Neural progenitor cell (in vitro differentiated cells): ENCODE measurements at regions not wholly inside any gene's neighbourhood (a gene's known extent, or its start where the extent isn't known, plus 50 kb on each side); places are given as distances from the start of the nearest gene placed in this dataset.

Experiments
- DNase-seq: peaks from one replicate; pipeline ENCODE4 v3.0.0-alpha.2; 2016; ENCODE audit warnings: low spot score
- H2AFZ ChIP-seq: fragments of 200-600 bp; sonication (generic); replicated peaks from 2 replicates; pipeline ENCODE4 v1.6.1; 2016; ENCODE audit warnings: antibody characterized with exemption
- H3F3A ChIP-seq: fragments of 200-600 bp; sonication (generic); 2 replicates; pipeline ENCODE4 v1.6.1; 2016; ENCODE audit warnings: antibody characterized with exemption, low read depth
- H3K27ac ChIP-seq: fragments of 200-600 bp; sonication (generic); 2 replicates; pipeline ENCODE4 v1.5.1; 2016; ENCODE audit warnings: mild to moderate bottlenecking
- H3K27me3 ChIP-seq: fragments of 200-600 bp; sonication (generic); 2 replicates; pipeline ENCODE4 v1.6.1; 2016; ENCODE audit warnings: mild to moderate bottlenecking, moderate library complexity
- H3K36me3 ChIP-seq: fragments of 200-600 bp; sonication (generic); 2 replicates; pipeline ENCODE4 v1.5.1; 2016
- H3K4me1 ChIP-seq: fragments of 200-600 bp; sonication (generic); 2 replicates; pipeline ENCODE4 v1.6.1; 2016; ENCODE audit warnings: mixed run types
- H3K4me2 ChIP-seq: fragments of 200-600 bp; sonication (generic); 2 replicates; pipeline ENCODE4 v1.6.1; 2016
- H3K4me3 ChIP-seq: fragments of 200-600 bp; sonication (generic); 2 replicates; pipeline ENCODE4 v1.5.1; 2016
- H3K79me2 ChIP-seq: fragments of 200-600 bp; sonication (generic); 2 replicates; pipeline ENCODE4 v1.6.1; 2016; ENCODE audit warnings: low read depth
- H3K9ac ChIP-seq: fragments of 200-600 bp; sonication (generic); 2 replicates; pipeline ENCODE4 v1.6.1; 2016
- H3K9me3 ChIP-seq: fragments of 200-600 bp; sonication (generic); 2 replicates; pipeline ENCODE4 v1.5.1; 2016; ENCODE audit warnings: low read depth
- H4K20me1 ChIP-seq: fragments of 200-600 bp; sonication (generic); 2 replicates; pipeline ENCODE4 v1.6.1; 2016; ENCODE audit warnings: low read depth
- H3K27ac Mint-ChIP-seq: 3 replicates; pipeline ENCODE4 v1.8.0; 2021; ENCODE audit warnings: mixed read lengths
- H3K27me3 Mint-ChIP-seq: 2 replicates; pipeline ENCODE4 v1.8.0; 2022; ENCODE audit warnings: low read depth, mild to moderate bottlenecking, inconsistent platforms, moderate library complexity, mixed read lengths; ENCODE audit not compliant: insufficient read depth
- H3K36me3 Mint-ChIP-seq: 3 replicates; pipeline ENCODE4 v1.8.0; 2021; ENCODE audit warnings: mixed read lengths
- H3K4me1 Mint-ChIP-seq: 3 replicates; pipeline ENCODE4 v1.8.0; 2021; ENCODE audit warnings: mixed read lengths
- H3K4me3 Mint-ChIP-seq: 3 replicates; pipeline ENCODE4 v1.8.0; 2021; ENCODE audit warnings: mild to moderate bottlenecking, moderate library complexity, mixed read lengths
- H3K9me3 Mint-ChIP-seq: 3 replicates; pipeline ENCODE4 v1.8.0; 2020; ENCODE audit warnings: mixed read lengths
- EZH2 ChIP-seq: fragments of 200-600 bp; sonication (generic); IDR thresholded peaks from 2 replicates; pipeline ENCODE4 v1.6.1; 2017; ENCODE audit warnings: antibody characterized with exemption, mild to moderate bottlenecking, moderate library complexity
- EZH2phosphoT487 ChIP-seq: fragments of 200-600 bp; sonication (generic); IDR thresholded peaks from 2 replicates; pipeline ENCODE4 v1.6.1; 2017; ENCODE audit warnings: antibody characterized with exemption
- TF ChIP-seq, protein P1 (sequence below): fragments of 200-600 bp; sonication (generic); IDR thresholded peaks from 2 replicates; pipeline ENCODE4 v1.5.1; 2017; ENCODE audit warnings: antibody characterized with exemption, mild to moderate bottlenecking

GRCh38 chr11:20311444-20311843, 52.1 kb upstream of the HTATIP2 start:
- H4K20me1 ChIP-seq, result no peaks in the 10 kb centered on the region
- no peaks in the 10 kb centered on the region for H3K79me2 ChIP-seq
- no peak for DNase-seq
- Mint-ChIP-seq H3K36me3 (no peaks in the 10 kb centered on the region), H3K4me3 (no peak overlapping the region), H3K9me3 (no peaks in the 10 kb centered on the region), H3K27me3 (peaks cover 21% of the 10 kb centered on the region), H3K4me1 (peaks cover 17% of the 10 kb centered on the region), H3K27ac (no peak overlapping the region)
- H3K27ac ChIP-seq, result peak overlapping the region; percentile 9
- TF ChIP-seq EZH2, result no peak
- TF ChIP-seq, protein P1, sequence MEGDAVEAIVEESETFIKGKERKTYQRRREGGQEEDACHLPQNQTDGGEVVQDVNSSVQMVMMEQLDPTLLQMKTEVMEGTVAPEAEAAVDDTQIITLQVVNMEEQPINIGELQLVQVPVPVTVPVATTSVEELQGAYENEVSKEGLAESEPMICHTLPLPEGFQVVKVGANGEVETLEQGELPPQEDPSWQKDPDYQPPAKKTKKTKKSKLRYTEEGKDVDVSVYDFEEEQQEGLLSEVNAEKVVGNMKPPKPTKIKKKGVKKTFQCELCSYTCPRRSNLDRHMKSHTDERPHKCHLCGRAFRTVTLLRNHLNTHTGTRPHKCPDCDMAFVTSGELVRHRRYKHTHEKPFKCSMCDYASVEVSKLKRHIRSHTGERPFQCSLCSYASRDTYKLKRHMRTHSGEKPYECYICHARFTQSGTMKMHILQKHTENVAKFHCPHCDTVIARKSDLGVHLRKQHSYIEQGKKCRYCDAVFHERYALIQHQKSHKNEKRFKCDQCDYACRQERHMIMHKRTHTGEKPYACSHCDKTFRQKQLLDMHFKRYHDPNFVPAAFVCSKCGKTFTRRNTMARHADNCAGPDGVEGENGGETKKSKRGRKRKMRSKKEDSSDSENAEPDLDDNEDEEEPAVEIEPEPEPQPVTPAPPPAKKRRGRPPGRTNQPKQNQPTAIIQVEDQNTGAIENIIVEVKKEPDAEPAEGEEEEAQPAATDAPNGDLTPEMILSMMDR, result peak; percentile 3
- peaks cover 52% of the 10 kb centered on the region for H3F3A ChIP-seq
- H3K9me3 ChIP-seq, result no peaks in the 10 kb centered on the region
- no peak overlapping the region for H2AFZ ChIP-seq
- H3K27me3 ChIP-seq, result no peaks in the 10 kb centered on the region
- H3K4me1 ChIP-seq, result peaks cover 55% of the 10 kb centered on the region
- peak overlapping the region; percentile 58 for H3K4me2 ChIP-seq
- H3K36me3 ChIP-seq, result no peaks in the 10 kb centered on the region
- no peak overlapping the region for H3K9ac ChIP-seq
- H3K4me3 ChIP-seq, result no peak overlapping the region

DNA sequence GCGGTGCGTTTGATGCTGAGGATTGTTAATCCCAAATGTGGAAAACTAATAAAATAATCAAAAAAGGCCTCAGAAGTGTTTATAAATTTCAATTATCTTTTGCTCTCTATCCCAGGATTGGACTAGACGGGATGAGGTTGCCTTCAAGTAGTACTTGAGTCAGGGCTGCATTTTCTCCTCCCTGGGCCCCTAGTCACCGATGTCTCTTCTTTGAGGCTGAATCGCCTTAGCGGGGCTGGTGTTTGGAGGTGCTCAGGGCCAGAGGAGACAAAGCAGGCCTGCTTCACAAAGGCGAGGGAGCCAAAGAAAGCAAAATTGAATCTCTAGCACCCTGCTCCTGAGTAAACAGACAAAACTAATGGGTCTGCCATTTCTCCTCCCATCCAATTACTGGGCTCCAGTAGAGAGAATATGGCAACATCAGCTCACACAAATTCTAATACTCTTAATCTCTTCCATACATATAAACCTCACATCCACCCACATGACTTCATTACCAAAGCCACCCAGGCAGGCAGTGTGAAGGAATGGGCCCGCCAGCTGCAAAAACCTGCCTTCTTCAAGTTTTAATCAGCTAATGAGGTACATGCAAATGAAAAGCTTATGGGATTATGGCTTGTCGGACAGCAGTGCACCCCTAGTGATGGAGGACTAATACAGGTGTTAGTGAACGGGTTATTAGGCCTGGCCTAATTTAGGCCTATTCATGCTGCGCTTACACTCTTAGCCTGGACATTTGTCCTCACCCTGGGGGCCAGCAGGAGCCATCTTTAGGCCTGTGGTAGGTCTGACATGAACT, 52.7 kb upstream of the HTATIP2 start:
- TF ChIP-seq EZH2 (no peak), EZH2phosphoT487 (peak; percentile 79)
- H3K27ac ChIP-seq, result peak overlapping the region; percentile 75
- DNase-seq, result peak; percentile 79

DNA sequence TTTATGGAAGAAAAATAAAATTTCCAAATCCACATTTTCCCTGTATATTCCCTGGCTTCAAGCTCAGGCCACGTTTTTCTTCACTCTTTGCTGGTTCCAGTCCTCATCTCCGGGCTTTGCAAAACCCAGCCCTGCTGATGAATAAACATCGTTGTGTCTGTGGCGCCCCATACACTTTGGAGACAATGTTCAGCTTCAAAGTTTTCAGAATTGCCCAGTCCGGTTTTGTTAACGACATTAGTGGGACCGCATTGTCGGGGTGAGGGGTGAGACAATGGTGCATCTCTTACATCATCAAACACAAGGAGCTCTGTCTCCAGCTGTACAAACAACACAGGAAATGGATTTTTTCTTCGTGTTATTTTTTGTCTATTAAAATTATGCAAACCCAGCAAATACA, 53.4 kb upstream of the HTATIP2 start:
- Mint-ChIP-seq H3K27ac (no peak overlapping the region), H3K4me3 (no peak overlapping the region), H3K36me3 (no peaks in the 10 kb centered on the region), H3K9me3 (no peaks in the 10 kb centered on the region), H3K4me1 (peaks cover 13% of the 10 kb centered on the region), H3K27me3 (peaks cover 23% of the 10 kb centered on the region)
- H3K27ac ChIP-seq, result peak overlapping the region; percentile 75
- H3K4me2 ChIP-seq, result peak overlapping the region; percentile 58
- TF ChIP-seq, protein P1, result no peak
- no peak for TF ChIP-seq EZH2phosphoT487
- no peak for TF ChIP-seq EZH2
- no peaks in the 10 kb centered on the region for H3K27me3 ChIP-seq
- no peak overlapping the region for H2AFZ ChIP-seq
- DNase-seq, result peak; percentile 35
- H3K9ac ChIP-seq, result no peak overlapping the region
- peaks cover 43% of the 10 kb centered on the region for H3F3A ChIP-seq
- no peaks in the 10 kb centered on the region for H3K79me2 ChIP-seq
- H4K20me1 ChIP-seq, result no peaks in the 10 kb centered on the region
- no peaks in the 10 kb centered on the region for H3K36me3 ChIP-seq
- no peaks in the 10 kb centered on the region for H3K9me3 ChIP-seq
- H3K4me3 ChIP-seq, result no peak overlapping the region
- H3K4me1 ChIP-seq, result peaks cover 46% of the 10 kb centered on the region

More for the DNA sequence above, 52.7 kb upstream of the HTATIP2 start:
- Histone ChIP-seq H3K27me3 (no peaks in the 10 kb centered on the region), H3K4me1 (peaks cover 49% of the 10 kb centered on the region), H2AFZ (no peak overlapping the region), H3K79me2 (no peaks in the 10 kb centered on the region), H3K9me3 (no peaks in the 10 kb centered on the region), H3K36me3 (no peaks in the 10 kb centered on the region), H3K9ac (no peak overlapping the region), H3K4me2 (peak overlapping the region; percentile 58), H4K20me1 (no peaks in the 10 kb centered on the region), H3F3A (peaks cover 47% of the 10 kb centered on the region), H3K4me3 (no peak overlapping the region)
- no peak overlapping the region for H3K4me3 Mint-ChIP-seq
- H3K27me3 Mint-ChIP-seq, result peaks cover 21% of the 10 kb centered on the region
- H3K36me3 Mint-ChIP-seq, result no peaks in the 10 kb centered on the region
- H3K4me1 Mint-ChIP-seq, result peaks cover 13% of the 10 kb centered on the region
- H3K9me3 Mint-ChIP-seq, result no peaks in the 10 kb centered on the region
- H3K27ac Mint-ChIP-seq, result no peak overlapping the region
